GM10266 (cell line): ENCODE measurements at regions not wholly inside any gene's neighbourhood (a gene's known extent, or its start where the extent isn't known, plus 50 kb on each side); places are given as distances from the start of the nearest gene placed in this dataset.

Experiments
- DNase-seq: peaks from one replicate; pipeline ENCODE4 v3.0.0; 2012; ENCODE audit errors: extremely low spot score
- TF ChIP-seq, protein P1 (sequence below): IDR thresholded peaks from 2 replicates; pipeline ENCODE4 v1.5.1; 2012; ENCODE audit warnings: mild to moderate bottlenecking, low read depth; ENCODE audit not compliant: control insufficient read depth, insufficient read depth; ENCODE audit errors: missing control alignments

DNA sequence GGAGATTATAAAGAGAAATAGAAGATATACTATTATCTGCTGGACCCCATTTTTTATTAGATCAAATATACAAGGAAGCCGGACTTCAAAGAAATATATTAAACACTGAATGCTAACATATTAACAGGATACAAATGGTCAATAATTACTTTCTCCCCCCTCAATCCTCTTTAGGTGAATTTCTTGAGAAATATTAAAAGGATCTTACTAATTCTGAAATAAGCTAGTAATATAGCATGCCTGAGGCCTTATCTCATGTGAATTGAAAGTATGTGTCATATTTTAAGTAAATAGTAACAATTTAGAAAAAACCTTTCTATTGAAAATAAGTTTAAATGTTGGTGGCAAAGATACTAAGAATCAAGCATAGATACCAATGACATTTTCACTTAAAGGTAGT is 954.7 kb upstream of the MAN1A1 start:
- TF ChIP-seq, protein P1, sequence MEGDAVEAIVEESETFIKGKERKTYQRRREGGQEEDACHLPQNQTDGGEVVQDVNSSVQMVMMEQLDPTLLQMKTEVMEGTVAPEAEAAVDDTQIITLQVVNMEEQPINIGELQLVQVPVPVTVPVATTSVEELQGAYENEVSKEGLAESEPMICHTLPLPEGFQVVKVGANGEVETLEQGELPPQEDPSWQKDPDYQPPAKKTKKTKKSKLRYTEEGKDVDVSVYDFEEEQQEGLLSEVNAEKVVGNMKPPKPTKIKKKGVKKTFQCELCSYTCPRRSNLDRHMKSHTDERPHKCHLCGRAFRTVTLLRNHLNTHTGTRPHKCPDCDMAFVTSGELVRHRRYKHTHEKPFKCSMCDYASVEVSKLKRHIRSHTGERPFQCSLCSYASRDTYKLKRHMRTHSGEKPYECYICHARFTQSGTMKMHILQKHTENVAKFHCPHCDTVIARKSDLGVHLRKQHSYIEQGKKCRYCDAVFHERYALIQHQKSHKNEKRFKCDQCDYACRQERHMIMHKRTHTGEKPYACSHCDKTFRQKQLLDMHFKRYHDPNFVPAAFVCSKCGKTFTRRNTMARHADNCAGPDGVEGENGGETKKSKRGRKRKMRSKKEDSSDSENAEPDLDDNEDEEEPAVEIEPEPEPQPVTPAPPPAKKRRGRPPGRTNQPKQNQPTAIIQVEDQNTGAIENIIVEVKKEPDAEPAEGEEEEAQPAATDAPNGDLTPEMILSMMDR = no peak
- DNase-seq = no peak

DNA sequence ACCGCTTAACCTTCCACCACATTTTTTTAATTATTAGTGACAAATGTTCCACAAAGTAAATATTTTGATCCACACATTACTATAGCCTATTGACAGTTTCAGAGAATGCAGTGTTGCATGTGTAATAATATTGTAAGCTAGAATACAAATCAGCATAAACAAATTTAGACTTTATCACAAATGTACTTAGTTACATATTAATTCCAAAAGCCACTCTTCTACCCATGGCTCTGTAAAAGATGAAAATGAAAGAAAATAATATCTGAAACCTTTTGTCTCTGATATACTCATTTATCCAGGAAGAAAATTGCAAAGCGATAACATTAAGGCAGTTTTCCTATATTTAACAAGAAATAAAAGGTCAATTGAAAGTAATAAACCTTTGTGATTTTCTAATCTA is 954.0 kb upstream of the MAN1A1 start:
- TF ChIP-seq, protein P1 = no peak
- DNase-seq = no peak

DNA sequence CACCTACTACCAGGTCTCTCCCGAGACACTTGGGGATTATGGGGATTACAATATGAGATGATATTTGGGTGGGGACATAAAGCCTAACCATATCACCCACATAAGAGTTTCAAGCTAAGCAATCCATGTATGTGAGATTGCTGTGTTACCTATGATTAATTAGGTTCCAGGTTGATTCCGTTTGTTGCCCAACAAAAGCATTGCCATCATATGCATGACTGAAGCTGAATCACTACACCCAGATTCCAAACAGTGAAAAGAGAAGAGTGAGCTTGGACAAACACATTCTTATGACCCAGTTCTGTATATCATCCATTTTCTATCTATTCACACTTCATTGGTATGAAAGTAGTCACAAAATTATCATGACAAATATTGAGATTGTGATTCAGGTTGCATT is 952.5 kb upstream of the MAN1A1 start:
- TF ChIP-seq, protein P1 = no peak
- DNase-seq = no peak

DNA sequence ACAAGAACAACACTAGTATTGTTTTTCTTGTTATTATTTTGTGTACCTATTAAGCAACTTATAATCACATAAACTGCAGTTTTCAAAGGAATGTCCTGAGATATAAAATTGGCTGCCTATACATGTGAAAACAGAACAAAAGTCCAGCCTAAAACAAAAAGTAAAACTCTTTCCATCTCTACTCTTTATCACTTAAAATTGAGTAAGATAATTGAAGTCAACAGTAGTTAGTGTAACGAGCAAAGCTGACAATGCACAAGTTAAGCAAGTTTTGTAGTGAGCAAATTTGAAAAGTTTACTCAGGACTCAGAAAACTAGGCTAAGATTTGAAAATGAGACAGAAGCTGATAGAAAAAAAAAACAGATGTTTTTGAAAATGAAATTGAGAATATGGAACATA is 941.4 kb upstream of the MAN1A1 start:
- TF ChIP-seq, protein P1 = no peak
- no peak for DNase-seq

DNA sequence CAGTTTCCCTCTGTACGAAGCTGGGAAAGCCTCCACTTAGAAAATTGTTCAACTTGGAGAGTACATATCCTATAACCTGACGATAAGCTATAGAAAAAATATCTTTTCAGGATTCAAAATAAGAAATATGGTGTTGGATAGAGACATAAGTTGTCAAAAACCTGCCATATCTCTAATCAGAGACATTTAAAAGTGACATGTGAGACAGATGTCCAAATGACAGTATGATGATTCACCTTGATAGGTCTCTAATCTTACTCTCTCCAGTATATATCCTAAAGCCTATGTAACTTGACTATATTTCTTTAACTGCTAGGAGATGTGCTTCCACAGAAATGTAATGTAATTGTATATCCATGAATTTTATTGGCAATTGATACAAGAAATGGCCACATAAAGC is 932.4 kb upstream of the MAN1A1 start:
- no peak for DNase-seq
- TF ChIP-seq, protein P1 = no peak

DNA sequence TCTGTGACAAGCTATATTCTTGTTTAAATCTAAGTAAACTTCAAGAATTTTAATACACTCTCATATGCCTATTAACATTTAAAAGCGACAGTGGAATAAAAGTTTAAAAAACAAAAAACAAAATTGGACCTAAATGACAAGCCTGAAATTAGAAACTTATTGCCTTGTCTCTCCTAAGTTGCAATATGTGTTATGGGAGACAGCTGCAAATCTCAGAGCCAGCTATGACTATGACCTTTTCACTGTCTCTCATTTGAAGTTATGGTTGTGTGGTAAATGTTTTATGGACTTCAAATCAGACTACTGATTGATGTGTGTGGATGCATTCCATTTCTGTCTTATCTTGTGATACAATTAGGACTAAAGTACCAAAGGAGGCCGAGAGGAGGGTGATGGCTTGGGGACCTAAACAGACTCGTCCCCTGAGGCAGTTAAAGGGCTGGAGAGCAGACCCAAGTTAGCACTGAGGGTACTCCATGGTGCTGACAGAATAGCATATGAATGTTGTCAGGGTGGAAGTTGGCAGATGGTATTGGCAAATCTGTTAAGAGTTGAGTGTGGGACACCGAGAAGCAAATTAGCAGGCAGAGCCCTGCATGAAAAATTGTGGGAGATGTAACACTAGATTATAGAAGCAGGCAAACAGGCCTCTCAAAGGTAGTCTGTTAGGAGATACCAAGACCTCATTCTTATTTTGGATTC is 930.1 kb upstream of the MAN1A1 start:
- TF ChIP-seq, protein P1 = no peak
- DNase-seq = no peak

DNA sequence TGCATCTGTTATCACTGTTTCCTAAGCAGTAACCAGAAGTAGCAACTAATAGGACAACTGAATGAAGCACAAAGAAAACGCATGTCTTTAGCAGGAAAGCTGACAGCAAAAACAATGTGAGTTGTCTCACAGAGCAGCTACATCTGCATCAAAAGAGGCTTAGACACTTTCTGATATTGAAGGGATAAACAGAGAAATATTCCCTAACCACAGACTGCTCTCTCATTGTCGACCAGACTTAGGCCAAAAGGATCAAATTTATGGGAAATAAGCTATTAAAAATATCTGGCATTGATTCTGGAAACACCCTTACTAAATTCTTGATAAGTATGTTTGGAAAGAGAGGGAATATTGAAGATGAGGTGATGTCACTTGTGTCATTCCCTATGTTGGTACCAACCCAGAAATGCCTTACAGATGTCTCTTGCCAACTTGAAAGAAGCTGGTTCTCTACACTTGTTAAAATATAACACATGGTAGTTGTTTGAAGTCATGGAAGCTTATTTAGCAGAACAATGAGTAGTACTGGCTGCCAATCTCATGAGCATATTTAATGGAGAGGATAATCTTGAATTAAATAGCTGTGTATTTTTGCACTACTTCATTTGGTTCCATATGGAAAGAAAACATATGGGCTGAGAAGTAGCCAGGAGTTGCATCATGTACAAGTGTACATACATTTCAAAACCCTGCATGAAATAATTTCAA is 929.3 kb upstream of the MAN1A1 start:
- TF ChIP-seq, protein P1 = no peak
- no peak for DNase-seq
